ENCODE measurements at regions not wholly inside any gene's neighbourhood (a gene's known extent, or its start where the extent isn't known, plus 50 kb on each side); places are given as distances from the start of the nearest gene placed in this dataset.
"Not testable (repeated sequence)": the region's sequence is repeated elsewhere in the genome, so short reads cannot be mapped to it uniquely, and the experiment has no call there.

GRCh38 chr5:56685503-56686217 lies 129.7 kb upstream of the MAP3K1 start:
- DNase-seq, result no peak

- DNase-seq, result no peak
Observed at GRCh38 chr5:56684159-56684558, 131.2 kb upstream of the MAP3K1 start.

- DNase-seq, result no peak
Observed at GRCh38 chr5:56683733-56684132, 131.6 kb upstream of the MAP3K1 start.

GRCh38 chr5:56683281-56683680 lies 132.1 kb upstream of the MAP3K1 start:
- no peak for DNase-seq

- DNase-seq, result no peak
Observed at GRCh38 chr5:56681346-56681745, 134.0 kb upstream of the MAP3K1 start.

- no peak for DNase-seq
Observed at GRCh38 chr5:56680731-56681130, 134.6 kb upstream of the MAP3K1 start.

- DNase-seq, result no peak
Observed at GRCh38 chr5:56677690-56678305, 137.6 kb upstream of the MAP3K1 start.

- no peak for DNase-seq
Observed at GRCh38 chr5:56676091-56676768, 139.1 kb upstream of the MAP3K1 start.

- DNase-seq, result no peak
Observed at GRCh38 chr5:56674441-56674840, 140.9 kb upstream of the MAP3K1 start.

- DNase-seq, result no peak
Observed at GRCh38 chr5:56673171-56673570, 142.2 kb upstream of the MAP3K1 start.

- no peak for DNase-seq
Observed at GRCh38 chr5:56671571-56671970, 143.8 kb upstream of the MAP3K1 start.

GRCh38 chr5:56670916-56671315 lies 144.4 kb upstream of the MAP3K1 start:
- DNase-seq, result no peak

GRCh38 chr5:56669534-56670483 lies 145.5 kb upstream of the MAP3K1 start:
- peak; percentile 52 to 56 for DNase-seq

- DNase-seq, result no peak
Observed at GRCh38 chr5:56668996-56669395, 146.4 kb upstream of the MAP3K1 start.

- no peak for DNase-seq
Observed at GRCh38 chr5:56667692-56668091, 147.7 kb upstream of the MAP3K1 start.

GRCh38 chr5:56666901-56667300 lies 148.4 kb upstream of the MAP3K1 start:
- DNase-seq, result no peak

GRCh38 chr5:56665117-56665516 lies 150.2 kb upstream of the MAP3K1 start:
- DNase-seq, result not testable (repeated sequence)

GRCh38 chr5:56664025-56664424 lies 151.3 kb upstream of the MAP3K1 start:
- no peak for DNase-seq

- DNase-seq, result no peak
Observed at GRCh38 chr5:56663523-56663922, 151.8 kb upstream of the MAP3K1 start.

GRCh38 chr5:56662893-56663292 lies 152.5 kb upstream of the MAP3K1 start:
- DNase-seq, result no peak

GRCh38 chr5:56659971-56660370 lies 155.4 kb upstream of the MAP3K1 start:
- no peak for DNase-seq

- no peak for DNase-seq
Observed at GRCh38 chr5:56658972-56659371, 156.4 kb upstream of the MAP3K1 start.
